ENCODE measurements at regions not wholly inside any gene's neighbourhood (a gene's known extent, or its start where the extent isn't known, plus 50 kb on each side); places are given as distances from the start of the nearest gene placed in this dataset.

- Histone ChIP-seq H3K4me3 (ENCODE audit: low read depth, low read length) (no peak overlapping the region), H3K36me3 (ENCODE audit: control insufficient read depth, insufficient read depth, low read length) (no peaks in the 10 kb centered on the region), H3K27ac (ENCODE audit: low read depth, low read length) (no peak overlapping the region), H3K9me3 (ENCODE audit: control insufficient read depth, insufficient read depth, low read length) (no peaks in the 10 kb centered on the region), H3K4me1 (ENCODE audit: control insufficient read depth, insufficient read depth, low read length) (peaks cover 47% of the 10 kb centered on the region), H3K9ac (ENCODE audit: low read depth, low read length) (no peak overlapping the region), H3K27me3 (ENCODE audit: control insufficient read depth, insufficient read depth, low read length) (no peaks in the 10 kb centered on the region)
Measured at GRCh38 chr9:135220601-135221575, 133.4 kb downstream of the OLFM1 start.

GRCh38 chr9:135221576-135221950, 134.1 kb downstream of the OLFM1 start:
- Histone ChIP-seq H3K4me1 (ENCODE audit: control insufficient read depth, insufficient read depth, low read length) (peaks cover 45% of the 10 kb centered on the region), H3K9me3 (ENCODE audit: control insufficient read depth, insufficient read depth, low read length) (no peaks in the 10 kb centered on the region), H3K27ac (ENCODE audit: low read depth, low read length) (no peak overlapping the region), H3K27me3 (ENCODE audit: control insufficient read depth, insufficient read depth, low read length) (no peaks in the 10 kb centered on the region), H3K9ac (ENCODE audit: low read depth, low read length) (no peak overlapping the region), H3K36me3 (ENCODE audit: control insufficient read depth, insufficient read depth, low read length) (no peaks in the 10 kb centered on the region), H3K4me3 (ENCODE audit: low read depth, low read length) (no peak overlapping the region)

- no peak overlapping the region for H3K9ac ChIP-seq (ENCODE audit: low read depth, low read length)
- no peaks in the 10 kb centered on the region for H3K36me3 ChIP-seq (ENCODE audit: control insufficient read depth, insufficient read depth, low read length)
- H3K4me3 ChIP-seq (ENCODE audit: low read depth, low read length) = no peak overlapping the region
- no peaks in the 10 kb centered on the region for H3K27me3 ChIP-seq (ENCODE audit: control insufficient read depth, insufficient read depth, low read length)
- H3K9me3 ChIP-seq (ENCODE audit: control insufficient read depth, insufficient read depth, low read length) = no peaks in the 10 kb centered on the region
- H3K4me1 ChIP-seq (ENCODE audit: control insufficient read depth, insufficient read depth, low read length) = peaks cover 39% of the 10 kb centered on the region
- no peak overlapping the region for H3K27ac ChIP-seq (ENCODE audit: low read depth, low read length)
Measured at GRCh38 chr9:135221951-135222631, 134.6 kb downstream of the OLFM1 start.

GRCh38 chr9:135222881-135223760, 135.7 kb downstream of the OLFM1 start:
- no peaks in the 10 kb centered on the region for H3K36me3 ChIP-seq (ENCODE audit: control insufficient read depth, insufficient read depth, low read length)
- no peaks in the 10 kb centered on the region for H3K9me3 ChIP-seq (ENCODE audit: control insufficient read depth, insufficient read depth, low read length)
- no peaks in the 10 kb centered on the region for H3K27me3 ChIP-seq (ENCODE audit: control insufficient read depth, insufficient read depth, low read length)
- H3K4me1 ChIP-seq (ENCODE audit: control insufficient read depth, insufficient read depth, low read length) = peaks cover 29% of the 10 kb centered on the region
- no peak overlapping the region for H3K9ac ChIP-seq (ENCODE audit: low read depth, low read length)
- H3K27ac ChIP-seq (ENCODE audit: low read depth, low read length) = no peak overlapping the region
- H3K4me3 ChIP-seq (ENCODE audit: low read depth, low read length) = no peak overlapping the region

GRCh38 chr9:135223831-135224230, 136.4 kb downstream of the OLFM1 start:
- Histone ChIP-seq H3K9me3 (ENCODE audit: control insufficient read depth, insufficient read depth, low read length) (no peaks in the 10 kb centered on the region), H3K27ac (ENCODE audit: low read depth, low read length) (no peak overlapping the region), H3K4me1 (ENCODE audit: control insufficient read depth, insufficient read depth, low read length) (peaks cover 22% of the 10 kb centered on the region), H3K4me3 (ENCODE audit: low read depth, low read length) (no peak overlapping the region), H3K27me3 (ENCODE audit: control insufficient read depth, insufficient read depth, low read length) (no peaks in the 10 kb centered on the region), H3K36me3 (ENCODE audit: control insufficient read depth, insufficient read depth, low read length) (no peaks in the 10 kb centered on the region), H3K9ac (ENCODE audit: low read depth, low read length) (no peak overlapping the region)

GRCh38 chr9:135224286-135224877, 136.9 kb downstream of the OLFM1 start:
- Histone ChIP-seq H3K27me3 (ENCODE audit: control insufficient read depth, insufficient read depth, low read length) (no peaks in the 10 kb centered on the region), H3K36me3 (ENCODE audit: control insufficient read depth, insufficient read depth, low read length) (no peaks in the 10 kb centered on the region), H3K9ac (ENCODE audit: low read depth, low read length) (no peak overlapping the region), H3K9me3 (ENCODE audit: control insufficient read depth, insufficient read depth, low read length) (no peaks in the 10 kb centered on the region), H3K4me3 (ENCODE audit: low read depth, low read length) (no peak overlapping the region), H3K4me1 (ENCODE audit: control insufficient read depth, insufficient read depth, low read length) (peaks cover 19% of the 10 kb centered on the region), H3K27ac (ENCODE audit: low read depth, low read length) (no peak overlapping the region)

- peaks cover 19% of the 10 kb centered on the region for H3K4me1 ChIP-seq (ENCODE audit: control insufficient read depth, insufficient read depth, low read length)
- no peaks in the 10 kb centered on the region for H3K27me3 ChIP-seq (ENCODE audit: control insufficient read depth, insufficient read depth, low read length)
- no peak overlapping the region for H3K9ac ChIP-seq (ENCODE audit: low read depth, low read length)
- no peaks in the 10 kb centered on the region for H3K36me3 ChIP-seq (ENCODE audit: control insufficient read depth, insufficient read depth, low read length)
- H3K9me3 ChIP-seq (ENCODE audit: control insufficient read depth, insufficient read depth, low read length) = no peaks in the 10 kb centered on the region
- H3K27ac ChIP-seq (ENCODE audit: low read depth, low read length) = no peak overlapping the region
- H3K4me3 ChIP-seq (ENCODE audit: low read depth, low read length) = no peak overlapping the region
Measured at GRCh38 chr9:135224921-135225541, 137.6 kb downstream of the OLFM1 start.

- Histone ChIP-seq H3K27me3 (ENCODE audit: control insufficient read depth, insufficient read depth, low read length) (no peaks in the 10 kb centered on the region), H3K9ac (ENCODE audit: low read depth, low read length) (no peak overlapping the region), H3K27ac (ENCODE audit: low read depth, low read length) (no peak overlapping the region), H3K9me3 (ENCODE audit: control insufficient read depth, insufficient read depth, low read length) (no peaks in the 10 kb centered on the region), H3K36me3 (ENCODE audit: control insufficient read depth, insufficient read depth, low read length) (no peaks in the 10 kb centered on the region), H3K4me1 (ENCODE audit: control insufficient read depth, insufficient read depth, low read length) (peaks cover 19% of the 10 kb centered on the region), H3K4me3 (ENCODE audit: low read depth, low read length) (no peak overlapping the region)
Measured at GRCh38 chr9:135225619-135226228, 138.3 kb downstream of the OLFM1 start.

- H3K27me3 ChIP-seq (ENCODE audit: control insufficient read depth, insufficient read depth, low read length) = no peaks in the 10 kb centered on the region
- peaks cover 19% of the 10 kb centered on the region for H3K4me1 ChIP-seq (ENCODE audit: control insufficient read depth, insufficient read depth, low read length)
- no peak overlapping the region for H3K27ac ChIP-seq (ENCODE audit: low read depth, low read length)
- no peaks in the 10 kb centered on the region for H3K36me3 ChIP-seq (ENCODE audit: control insufficient read depth, insufficient read depth, low read length)
- no peaks in the 10 kb centered on the region for H3K9me3 ChIP-seq (ENCODE audit: control insufficient read depth, insufficient read depth, low read length)
- H3K4me3 ChIP-seq (ENCODE audit: low read depth, low read length) = no peak overlapping the region
- no peak overlapping the region for H3K9ac ChIP-seq (ENCODE audit: low read depth, low read length)
Measured at GRCh38 chr9:135226369-135227050, 139.0 kb downstream of the OLFM1 start.

Data from HUES48 (cell line).